Large intestine (tissue), 3 donors: ENCODE measurements at regions not wholly inside any gene's neighbourhood (a gene's known extent, or its start where the extent isn't known, plus 50 kb on each side); places are given as distances from the start of the nearest gene placed in this dataset.
A peak's percentile ranks its signal among the peaks of the same experiment; 100 is the strongest.

ENCODE experiments used
- DNase-seq, 2 donors: peaks; one replicate each; pipeline versions ENCODE4 v3.0.0 to v3.0.0-alpha.2; 2013
- H3K27ac ChIP-seq: one replicate; pipeline ENCODE4 v1.5.1; 2013; ENCODE audit warnings: low read length
- H3K27me3 ChIP-seq: 2 replicates; pipeline ENCODE4 v1.6.1; 2013; ENCODE audit warnings: low read length; ENCODE audit not compliant: control insufficient read depth, insufficient read depth
- H3K36me3 ChIP-seq: 2 replicates; pipeline ENCODE4 v1.6.1; 2013; ENCODE audit warnings: low read length; ENCODE audit not compliant: control insufficient read depth, insufficient read depth
- H3K4me1 ChIP-seq: one replicate; pipeline ENCODE4 v1.6.1; 2013; ENCODE audit warnings: low read length; ENCODE audit not compliant: control insufficient read depth, insufficient read depth
- H3K4me3 ChIP-seq: one replicate; pipeline ENCODE4 v1.5.1; 2013; ENCODE audit warnings: low read length
- H3K9me3 ChIP-seq: one replicate; pipeline ENCODE4 v1.6.1; 2013; ENCODE audit warnings: mild to moderate bottlenecking, low read depth, low read length, moderate library complexity; ENCODE audit not compliant: control insufficient read depth
- WGBS: methylation state at CpG from one replicate; pipeline ENCODE4 v1.1.5; 2013; ENCODE audit warnings: low lambda C conversion rate; ENCODE audit not compliant: insufficient coverage; 5-methylcytosine and 5-hydroxymethylcytosine counted together

GRCh38 chr2:66041902-66042657 is 392.8 kb upstream of the MEIS1 start:
- Histone ChIP-seq H3K4me1 (no peaks in the 10 kb centered on the region), H3K27me3 (no peaks in the 10 kb centered on the region), H3K27ac (no peak overlapping the region), H3K4me3 (no peak overlapping the region), H3K9me3 (no peaks in the 10 kb centered on the region), H3K36me3 (no peaks in the 10 kb centered on the region)
- 93% methylated on average over 2 of the region's 7 CpGs for WGBS
- no peak for DNase-seq

DNA sequence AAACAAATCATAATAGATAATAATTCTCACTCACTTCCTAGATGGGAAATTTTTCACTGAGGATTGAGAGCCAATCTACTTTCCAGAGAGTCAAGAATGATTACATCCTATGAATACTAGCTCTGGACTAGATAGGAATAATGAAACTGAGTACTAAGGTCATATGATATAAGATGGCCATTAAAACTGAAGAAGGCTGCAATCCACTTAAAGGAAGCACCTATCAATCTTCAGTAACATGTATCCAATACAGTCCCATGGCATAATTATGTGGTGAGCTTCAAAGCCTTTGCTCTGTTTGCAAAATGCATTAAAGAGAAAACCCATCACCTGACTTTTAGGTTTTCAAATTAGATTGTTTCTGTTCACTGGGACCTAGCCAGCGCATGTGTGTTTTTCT is 398.0 kb upstream of the MEIS1 start:
- WGBS: no CpG with 5 or more reads among the region's 1 CpG
- DNase-seq: no peak

DNA sequence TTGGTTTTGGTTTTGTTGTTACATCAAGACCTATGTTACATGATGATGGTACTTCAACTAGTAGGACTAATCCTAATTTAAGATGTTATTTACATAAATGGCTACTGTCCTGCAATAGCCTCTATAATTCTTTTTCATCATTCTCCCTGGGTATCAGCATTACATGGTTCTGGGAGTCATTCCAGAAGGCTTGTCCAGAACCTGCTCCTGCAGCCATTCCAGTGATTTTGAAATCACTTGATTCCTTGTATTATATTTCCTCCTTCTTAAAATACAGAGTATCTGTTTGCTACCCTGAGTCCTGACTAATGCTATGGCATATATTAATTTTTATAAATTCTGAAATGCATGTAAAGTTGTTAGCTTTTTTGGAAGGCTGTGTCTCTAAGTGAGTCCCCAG is 400.5 kb upstream of the MEIS1 start:
- H3K36me3 ChIP-seq: no peaks in the 10 kb centered on the region
- no peak for DNase-seq
- H3K27me3 ChIP-seq: no peaks in the 10 kb centered on the region
- H3K27ac ChIP-seq: no peak overlapping the region
- no peaks in the 10 kb centered on the region for H3K9me3 ChIP-seq
- H3K4me3 ChIP-seq: no peak overlapping the region
- no peaks in the 10 kb centered on the region for H3K4me1 ChIP-seq

More for the DNA sequence above, 398.0 kb upstream of the MEIS1 start:
- H3K27me3 ChIP-seq: no peaks in the 10 kb centered on the region
- H3K4me3 ChIP-seq: no peak overlapping the region
- H3K9me3 ChIP-seq: no peaks in the 10 kb centered on the region
- no peak overlapping the region for H3K27ac ChIP-seq
- no peaks in the 10 kb centered on the region for H3K4me1 ChIP-seq
- H3K36me3 ChIP-seq: no peaks in the 10 kb centered on the region

DNA sequence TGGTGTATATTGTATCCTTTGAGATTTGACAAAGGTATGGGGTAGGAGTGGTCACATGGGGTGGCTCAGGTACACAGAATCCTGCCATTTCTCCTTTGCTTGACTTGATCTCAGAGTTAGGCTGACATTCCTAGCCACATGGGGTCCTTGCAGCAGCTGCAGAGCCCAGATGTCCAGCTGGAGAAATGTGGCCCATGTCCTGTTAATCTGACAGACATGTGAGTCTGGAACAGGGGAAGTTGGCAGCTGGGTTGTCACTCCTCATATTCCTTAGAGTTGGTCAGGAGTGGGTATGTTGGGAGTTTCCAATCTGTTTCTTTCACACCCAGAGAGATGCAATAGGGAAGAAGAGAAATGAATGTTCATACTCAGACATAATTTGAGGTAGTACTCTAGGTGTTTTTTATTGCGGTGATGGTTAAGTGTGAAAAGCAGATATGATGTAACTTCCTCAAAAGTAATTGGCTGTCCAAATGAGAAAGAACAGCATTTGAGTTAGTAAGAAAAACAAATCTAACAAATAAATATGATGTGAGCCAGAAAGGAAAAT is 402.6 kb upstream of the MEIS1 start:
- Histone ChIP-seq H3K4me3 (no peak overlapping the region), H3K27me3 (no peaks in the 10 kb centered on the region), H3K4me1 (no peaks in the 10 kb centered on the region), H3K36me3 (no peaks in the 10 kb centered on the region), H3K9me3 (no peaks in the 10 kb centered on the region), H3K27ac (no peak overlapping the region)
- DNase-seq: no peak
- 75% methylated on average over 1 of the region's 1 CpG for WGBS

GRCh38 chr2:66031236-66031635 is 403.7 kb upstream of the MEIS1 start:
- DNase-seq: no peak
- WGBS: 100% methylated on average over 1 of the region's 4 CpGs

DNA sequence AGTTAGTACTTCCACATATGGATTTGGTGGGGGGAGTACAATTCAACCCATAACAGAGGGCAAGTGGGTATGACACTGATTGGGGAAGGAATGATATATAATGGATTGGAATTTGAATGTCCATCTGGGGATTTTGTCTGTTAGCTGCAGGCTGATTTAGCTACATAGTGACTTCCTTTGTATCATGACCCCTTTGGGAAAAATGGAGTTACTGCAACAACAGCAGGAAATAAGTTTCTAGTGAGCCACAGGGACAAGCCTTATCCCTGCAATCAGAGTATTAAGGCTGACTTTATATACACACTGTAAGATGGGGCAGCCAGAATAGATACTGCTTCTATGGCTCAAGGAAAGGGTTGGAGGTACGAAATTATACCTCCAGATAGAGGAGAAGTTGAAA is 404.4 kb upstream of the MEIS1 start:
- Histone ChIP-seq H3K27ac (no peak overlapping the region), H3K27me3 (no peaks in the 10 kb centered on the region), H3K36me3 (no peaks in the 10 kb centered on the region), H3K4me3 (no peak overlapping the region), H3K9me3 (no peaks in the 10 kb centered on the region), H3K4me1 (no peaks in the 10 kb centered on the region)
- DNase-seq: no peak
- 100% methylated on average over 1 of the region's 1 CpG for WGBS

More at GRCh38 chr2:66031236-66031635, 403.7 kb upstream of the MEIS1 start:
- Histone ChIP-seq H3K36me3 (no peaks in the 10 kb centered on the region), H3K9me3 (no peaks in the 10 kb centered on the region), H3K4me1 (no peaks in the 10 kb centered on the region), H3K4me3 (no peak overlapping the region), H3K27me3 (no peaks in the 10 kb centered on the region), H3K27ac (no peak overlapping the region)

GRCh38 chr2:66024391-66024790 is 410.5 kb upstream of the MEIS1 start:
- no peaks in the 10 kb centered on the region for H3K9me3 ChIP-seq
- no peaks in the 10 kb centered on the region for H3K27me3 ChIP-seq
- no peak overlapping the region for H3K4me3 ChIP-seq
- no peak overlapping the region for H3K27ac ChIP-seq
- H3K4me1 ChIP-seq: peaks cover 5% of the 10 kb centered on the region
- DNase-seq: peak; percentile 16 to 38
- H3K36me3 ChIP-seq: no peaks in the 10 kb centered on the region
- WGBS: no CpG with 5 or more reads among the region's 6 CpGs

DNA sequence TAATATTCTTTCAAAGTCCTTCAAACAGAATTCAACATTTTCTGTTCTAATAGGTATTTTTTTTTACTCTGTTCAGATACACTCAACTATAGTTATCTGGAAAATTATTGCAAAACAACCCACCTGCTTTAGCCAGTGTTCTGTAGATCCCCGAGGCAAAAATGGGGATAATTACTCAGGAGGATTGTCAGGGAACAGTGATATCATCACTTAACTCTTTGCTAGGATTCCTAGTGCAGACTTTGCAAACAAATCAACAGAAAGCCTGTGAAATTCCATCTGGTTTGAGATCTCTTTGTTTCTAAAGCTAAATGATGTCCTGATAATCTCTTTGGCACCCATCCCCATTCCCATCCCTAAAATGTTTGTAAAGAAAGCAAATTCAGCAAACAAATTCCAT is 413.6 kb upstream of the MEIS1 start:
- H3K36me3 ChIP-seq: no peaks in the 10 kb centered on the region
- no peak for DNase-seq
- H3K27ac ChIP-seq: no peak overlapping the region
- H3K4me1 ChIP-seq: peaks cover 5% of the 10 kb centered on the region
- no peaks in the 10 kb centered on the region for H3K9me3 ChIP-seq
- H3K27me3 ChIP-seq: no peaks in the 10 kb centered on the region
- no CpG with 5 or more reads among the region's 1 CpG for WGBS
- H3K4me3 ChIP-seq: no peak overlapping the region

DNA sequence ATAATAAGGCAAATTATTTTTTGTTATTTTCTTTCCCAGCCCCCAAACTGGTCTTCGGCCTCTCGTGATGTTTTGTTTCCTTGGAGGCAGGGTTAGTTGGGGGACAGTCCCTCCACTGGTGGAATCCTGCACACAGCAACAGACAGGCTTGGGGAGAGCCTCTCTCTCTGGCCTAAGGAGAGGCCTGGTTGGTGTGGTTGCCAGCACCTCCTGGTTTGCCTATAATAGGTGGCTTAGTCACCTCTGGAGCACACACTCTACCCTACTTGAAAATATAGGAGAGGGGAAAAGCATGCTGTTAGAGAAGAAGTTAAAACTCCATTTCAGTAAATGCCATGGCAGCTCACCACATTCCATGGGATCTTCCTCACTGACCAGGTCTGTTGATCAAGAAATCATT is 417.2 kb upstream of the MEIS1 start:
- WGBS: no CpG with 5 or more reads among the region's 2 CpGs

DNA sequence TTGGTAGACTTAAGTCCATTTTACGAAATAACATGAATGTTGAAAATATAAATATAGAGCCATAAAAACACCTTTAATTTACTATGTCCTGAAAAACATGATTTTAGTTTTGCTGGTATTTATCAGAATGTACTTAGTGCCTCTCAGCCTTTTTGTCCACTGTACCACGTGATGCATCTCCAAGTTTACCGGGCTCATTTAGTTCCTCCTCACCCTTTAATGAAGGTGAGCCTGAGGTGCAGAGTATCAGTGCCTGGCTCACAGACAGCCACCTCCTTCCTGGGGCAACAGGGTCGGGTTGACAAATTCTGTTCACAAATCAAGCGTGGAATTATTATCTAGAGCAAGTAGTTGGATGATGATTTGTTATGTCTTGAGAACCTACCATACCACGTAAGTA is 420.5 kb upstream of the MEIS1 start:
- Histone ChIP-seq H3K27me3 (no peaks in the 10 kb centered on the region), H3K27ac (no peak overlapping the region), H3K4me1 (no peaks in the 10 kb centered on the region), H3K4me3 (no peak overlapping the region), H3K36me3 (no peaks in the 10 kb centered on the region), H3K9me3 (no peaks in the 10 kb centered on the region)
- 93% methylated on average over 3 of the region's 6 CpGs for WGBS
- DNase-seq: no peak

More for the DNA sequence above, 417.2 kb upstream of the MEIS1 start:
- Histone ChIP-seq H3K27ac (no peak overlapping the region), H3K27me3 (no peaks in the 10 kb centered on the region), H3K36me3 (no peaks in the 10 kb centered on the region), H3K4me3 (no peak overlapping the region), H3K9me3 (no peaks in the 10 kb centered on the region), H3K4me1 (no peaks in the 10 kb centered on the region)
- DNase-seq: no peak

GRCh38 chr2:66013456-66013855 is 421.5 kb upstream of the MEIS1 start:
- H3K36me3 ChIP-seq: no peaks in the 10 kb centered on the region
- H3K9me3 ChIP-seq: no peaks in the 10 kb centered on the region
- no peaks in the 10 kb centered on the region for H3K4me1 ChIP-seq
- no peak overlapping the region for H3K27ac ChIP-seq
- H3K4me3 ChIP-seq: no peak overlapping the region
- H3K27me3 ChIP-seq: no peaks in the 10 kb centered on the region
- no peak for DNase-seq
